ENCODE measurements at regions not wholly inside any gene's neighbourhood (a gene's known extent, or its start where the extent isn't known, plus 50 kb on each side); places are given as distances from the start of the nearest gene placed in this dataset.

DNA sequence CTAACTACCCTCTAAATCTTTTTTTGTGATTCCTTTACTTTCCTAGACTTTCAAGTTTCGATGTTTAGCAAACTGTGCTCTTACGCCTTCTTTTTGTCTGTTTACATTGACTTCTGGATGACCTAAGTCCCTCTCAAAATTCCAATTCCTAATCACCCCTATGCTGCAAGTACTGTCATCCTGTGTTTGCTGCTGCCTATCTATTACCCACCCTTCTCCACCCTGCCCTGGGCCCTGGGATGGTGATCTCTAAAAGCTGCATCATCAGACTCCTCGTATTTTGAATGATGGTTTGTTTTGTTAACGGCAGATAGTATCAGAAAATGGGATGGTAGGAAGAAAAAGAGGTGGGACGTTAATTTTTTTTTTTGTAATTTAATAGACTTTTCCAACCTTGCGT lies 272.1 kb downstream of the DIO2 start:
- H3K36me3 ChIP-seq (ENCODE audit: control insufficient read depth, insufficient read depth, low read length) = no peaks in the 10 kb centered on the region
- 92 to 95% methylated on average over 4 to 6 of the region's 6 CpGs for WGBS, 2 experiments
- no peaks in the 10 kb centered on the region for H3K27me3 ChIP-seq (ENCODE audit: control insufficient read depth, insufficient read depth, low read length, poor library complexity, severe bottlenecking)
- no peaks in the 10 kb centered on the region for H3K9me3 ChIP-seq (ENCODE audit: control insufficient read depth, low read length)
- H3K4me1 ChIP-seq (ENCODE audit: control insufficient read depth, insufficient read depth, low read length) = no peaks in the 10 kb centered on the region
- no peak overlapping the region for H3K27ac ChIP-seq (ENCODE audit: insufficient read depth, low read depth, low read length, poor library complexity, severe bottlenecking)
- no peak overlapping the region for H3K4me3 ChIP-seq (ENCODE audit: insufficient read depth, low read depth, low read length)

DNA sequence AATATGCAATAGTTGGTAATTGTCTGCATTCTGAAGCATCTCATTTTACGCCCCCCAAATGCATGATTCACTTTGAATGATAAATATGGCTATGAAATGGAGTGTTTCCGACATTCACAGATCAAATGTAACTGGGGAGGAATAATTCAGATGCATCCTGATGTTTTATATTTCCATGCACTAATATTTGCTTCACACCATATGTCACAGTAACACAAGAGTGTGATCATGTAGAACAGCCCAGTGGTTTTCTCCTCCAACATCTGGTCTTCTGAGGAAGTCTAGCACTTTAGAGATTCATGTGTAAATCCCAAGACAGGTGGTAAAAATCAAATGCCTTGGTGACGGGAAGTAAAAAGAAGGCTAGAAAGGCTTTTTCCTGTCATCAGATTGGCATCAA lies 273.1 kb downstream of the DIO2 start:
- H3K9me3 ChIP-seq (ENCODE audit: control insufficient read depth, low read length) = no peaks in the 10 kb centered on the region
- H3K4me1 ChIP-seq (ENCODE audit: control insufficient read depth, insufficient read depth, low read length) = no peaks in the 10 kb centered on the region
- H3K36me3 ChIP-seq (ENCODE audit: control insufficient read depth, insufficient read depth, low read length) = no peaks in the 10 kb centered on the region
- H3K27me3 ChIP-seq (ENCODE audit: control insufficient read depth, insufficient read depth, low read length, poor library complexity, severe bottlenecking) = no peaks in the 10 kb centered on the region
- H3K4me3 ChIP-seq (ENCODE audit: insufficient read depth, low read depth, low read length) = no peak overlapping the region
- 91 to 95% methylated on average over 3 of the region's 3 CpGs for WGBS, 2 experiments
- H3K27ac ChIP-seq (ENCODE audit: insufficient read depth, low read depth, low read length, poor library complexity, severe bottlenecking) = no peak overlapping the region

DNA sequence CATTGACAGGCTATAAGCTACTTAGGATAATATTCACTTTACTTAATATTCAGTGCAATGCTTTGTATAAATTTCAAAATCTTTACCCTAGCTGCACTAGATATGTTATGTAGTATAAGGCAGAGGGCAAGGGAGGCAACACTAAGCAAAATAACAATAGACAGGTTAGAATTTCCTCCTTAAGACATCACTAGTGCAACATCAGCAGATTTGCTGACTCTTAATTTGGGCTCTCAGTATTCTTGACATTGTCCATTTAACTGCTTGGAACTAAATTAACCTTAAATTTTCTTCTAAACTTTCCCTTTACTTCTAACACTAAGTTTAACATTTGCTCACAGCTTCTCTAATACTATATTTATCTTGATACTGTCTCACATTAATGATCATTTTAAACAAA lies 273.9 kb downstream of the DIO2 start:
- Histone ChIP-seq H3K9me3 (ENCODE audit: control insufficient read depth, low read length) (no peaks in the 10 kb centered on the region), H3K27ac (ENCODE audit: insufficient read depth, low read depth, low read length, poor library complexity, severe bottlenecking) (no peak overlapping the region), H3K36me3 (ENCODE audit: control insufficient read depth, insufficient read depth, low read length) (no peaks in the 10 kb centered on the region), H3K4me3 (ENCODE audit: insufficient read depth, low read depth, low read length) (no peak overlapping the region), H3K4me1 (ENCODE audit: control insufficient read depth, insufficient read depth, low read length) (no peaks in the 10 kb centered on the region), H3K27me3 (ENCODE audit: control insufficient read depth, insufficient read depth, low read length, poor library complexity, severe bottlenecking) (no peaks in the 10 kb centered on the region)

DNA sequence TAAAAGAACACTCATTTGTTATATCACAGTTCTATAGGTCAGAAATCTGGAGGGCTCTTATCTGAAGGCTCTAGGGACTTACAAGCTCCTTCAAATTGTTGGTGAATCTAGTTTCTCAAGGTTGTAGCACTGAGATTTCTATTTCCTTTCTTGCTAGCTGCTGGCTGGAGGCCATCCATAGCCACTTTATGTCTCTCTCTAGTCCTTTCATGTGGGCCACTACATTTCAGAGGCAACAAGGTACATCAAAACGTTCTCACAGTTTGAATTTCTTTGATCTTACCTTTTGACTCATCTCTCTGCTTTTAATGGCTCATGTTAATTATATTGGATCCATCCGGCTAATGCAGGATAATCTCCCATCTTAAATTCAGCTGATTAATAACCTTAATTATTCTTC lies 286.8 kb downstream of the DIO2 start:
- no peaks in the 10 kb centered on the region for H3K27me3 ChIP-seq (ENCODE audit: control insufficient read depth, insufficient read depth, low read length, poor library complexity, severe bottlenecking)
- 78 to 84% methylated on average over 2 of the region's 2 CpGs for WGBS, 2 experiments

DNA sequence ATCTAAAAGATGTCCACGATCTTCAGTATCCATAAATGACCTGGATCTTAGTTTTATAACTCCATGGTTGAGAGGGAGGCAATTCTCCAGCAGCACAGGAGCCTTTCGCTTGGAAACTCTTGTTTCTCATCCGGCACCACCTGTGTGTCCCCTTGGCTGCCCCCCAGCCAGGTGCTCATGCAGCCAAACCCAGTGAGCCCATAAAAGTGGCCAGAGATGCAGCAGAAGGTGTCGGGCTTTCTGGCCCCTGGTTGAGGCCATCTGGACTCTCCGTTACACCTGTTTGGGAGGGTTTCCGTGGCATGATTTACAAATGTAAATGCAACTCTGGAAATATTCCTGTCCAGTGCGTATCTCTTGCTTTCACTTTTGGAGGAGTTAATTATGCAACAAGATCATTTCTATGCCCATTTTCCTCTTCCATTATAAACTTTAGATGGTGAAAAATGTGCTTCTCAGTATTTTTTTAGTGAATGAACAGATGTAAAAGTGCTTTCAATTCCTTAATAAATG lies 291.1 kb downstream of the DIO2 start:
- Histone ChIP-seq H3K36me3 (ENCODE audit: control insufficient read depth, insufficient read depth, low read length) (no peaks in the 10 kb centered on the region), H3K4me1 (ENCODE audit: control insufficient read depth, insufficient read depth, low read length) (no peaks in the 10 kb centered on the region), H3K27me3 (ENCODE audit: control insufficient read depth, insufficient read depth, low read length, poor library complexity, severe bottlenecking) (no peaks in the 10 kb centered on the region), H3K4me3 (ENCODE audit: insufficient read depth, low read depth, low read length) (no peak overlapping the region), H3K27ac (ENCODE audit: insufficient read depth, low read depth, low read length, poor library complexity, severe bottlenecking) (no peak overlapping the region), H3K9me3 (ENCODE audit: control insufficient read depth, low read length) (no peaks in the 10 kb centered on the region)
- 93% methylated on average over 7 of the region's 7 CpGs for WGBS, 2 experiments

More for the DNA sequence above, 286.8 kb downstream of the DIO2 start:
- H3K4me1 ChIP-seq (ENCODE audit: control insufficient read depth, insufficient read depth, low read length) = no peaks in the 10 kb centered on the region
- no peak overlapping the region for H3K4me3 ChIP-seq (ENCODE audit: insufficient read depth, low read depth, low read length)
- no peak overlapping the region for H3K27ac ChIP-seq (ENCODE audit: insufficient read depth, low read depth, low read length, poor library complexity, severe bottlenecking)
- H3K9me3 ChIP-seq (ENCODE audit: control insufficient read depth, low read length) = no peaks in the 10 kb centered on the region
- H3K36me3 ChIP-seq (ENCODE audit: control insufficient read depth, insufficient read depth, low read length) = no peaks in the 10 kb centered on the region

Data from ectodermal cell (in vitro differentiated cells).